Spleen (tissue), 11 donors: ENCODE measurements at regions not wholly inside any gene's neighbourhood (a gene's known extent, or its start where the extent isn't known, plus 50 kb on each side); places are given as distances from the start of the nearest gene placed in this dataset.

Experiments used
- DNase-seq: peaks from one replicate; pipeline ENCODE4 v3.0.0-alpha.2; 2020
- H3K27ac ChIP-seq, 8 donors: fragments of 200-600 bp; sonication (generic) in 7 of 8; 1 replicate in 4 of 8; 2 replicates in 4 of 8; pipeline versions ENCODE4 v1.5.0 to v1.8.0; 2016 to 2021; ENCODE audit warnings: inconsistent platforms in 4 of 8, mild to moderate bottlenecking in 4 of 8, moderate library complexity in 1 of 8
- H3K27me3 ChIP-seq, 7 donors: fragments of 200-600 bp; sonication (generic) in 6 of 7; replicated peaks in 1 of 7; 1 replicate in 4 of 7; 2 replicates in 3 of 7; pipeline versions ENCODE4 v1.5.0 to v1.8.0; 2016 to 2021; ENCODE audit warnings: inconsistent platforms in 3 of 7, mild to moderate bottlenecking in 1 of 7
- H3K36me3 ChIP-seq, 6 donors: fragments of 200-600 bp; sonication (generic) in 5 of 6; 1 replicate in 4 of 6; 2 replicates in 2 of 6; pipeline versions ENCODE4 v1.5.0 to v1.8.0; 2016 to 2021; ENCODE audit warnings: inconsistent platforms in 2 of 6
- H3K4me1 ChIP-seq, 6 donors: fragments of 200-600 bp; sonication (generic) in 5 of 6; 1 replicate in 3 of 6; 2 replicates in 3 of 6; pipeline versions ENCODE4 v1.5.0 to v1.8.0; 2016 to 2021; ENCODE audit warnings: inconsistent platforms in 3 of 6
- H3K4me3 ChIP-seq, 8 donors: fragments of 200-600 bp; sonication (generic) in 7 of 8; 1 replicate in 4 of 8; 2 replicates in 4 of 8; pipeline versions ENCODE4 v1.5.0 to v1.8.0; 2016 to 2021; ENCODE audit warnings: inconsistent platforms in 4 of 8, mild to moderate bottlenecking in 4 of 8, moderate library complexity in 2 of 8
- H3K9me3 ChIP-seq, 8 donors: fragments of 200-600 bp; sonication (generic) in 7 of 8; 1 replicate in 4 of 8; 2 replicates in 4 of 8; pipeline versions ENCODE4 v1.5.0 to v1.8.0; 2016 to 2021; ENCODE audit warnings: inconsistent platforms in 4 of 8
- CTCF ChIP-seq, 11 experiments: fragments of 200-600 bp in 7 of 11; fragments of 450-650 bp in 4 of 11; sonication (generic) in 4 of 11; IDR thresholded peaks in 8 of 11; conservative IDR thresholded peaks in 3 of 11; 1 replicate in 7 of 11; 2 replicates in 4 of 11; pipeline versions ENCODE4 v1.4.0 to v1.8.0; 2016 to 2021; ENCODE audit warnings: antibody characterized with exemption in 11 of 11, inconsistent platforms in 4 of 11, mild to moderate bottlenecking in 1 of 11
- POLR2A ChIP-seq, 3 donors: fragments of 450-650 bp; IDR thresholded peaks; one replicate each; pipeline ENCODE4 v1.5.1; 2017; ENCODE audit warnings: antibody characterized with exemption in 3 of 3, mild to moderate bottlenecking in 1 of 3
- POLR2AphosphoS5 ChIP-seq, 3 donors: sonication (generic); formaldehyde crosslinking; IDR thresholded peaks; one replicate each; pipeline ENCODE4 v1.5.1; 2017; ENCODE audit warnings: antibody characterized with exemption in 3 of 3
- whole genome bisulfite sequencing, 5 donors: extraction: QIAGEN DNeasy Blood & Tissue Kit in 3 of 5; methylation state at CpG; one replicate each; pipeline versions ENCODE4 v1.1.5 to v1.1.7; 2013 to 2018; 5-methylcytosine and 5-hydroxymethylcytosine counted together
- intact Hi-C: fragments of 100-400 bp; cut with DNase I; formaldehyde crosslinking; loops from one replicate; pipeline ENCODE4 v1.15.0; 2023; ENCODE audit warnings: low total_unique reads
- donor health status: healthy with polysubstance abuse.
- donor health status: DM: no; HTN: no; CAD: no; lungs with moderate emphysema.
- donor health status: DM: no; HTN: no; CAD: no.
- donor health status: Bipolar disorder and iron deficiency.
- donor health status: healthy.
- donor health status: DM: no; HTN: no; CAD: no.
- donor health status: DM: yes; HTN: yes; CAD: no.

GRCh38 chr2:22883054-22883453 is 501.9 kb upstream of the KLHL29 start:
- TF ChIP-seq POLR2A (IDR thresholded peaks at IDR 0.05) (no peak), POLR2AphosphoS5 (IDR thresholded peaks at IDR 0.05) (no peak), CTCF (IDR thresholded peaks at IDR 0.05 in 8 of 11, conservative IDR thresholded peaks at IDR 0.05 in 3 of 11) (no peak)
- Histone ChIP-seq H3K36me3 (no peaks in the 10 kb centered on the region), H3K27ac (no peak overlapping the region), H3K4me3 (no peak overlapping the region), H3K9me3 (no peaks in the 10 kb centered on the region), H3K4me1 (no peaks in the 10 kb centered on the region), H3K27me3 (no peaks in the 10 kb centered on the region)
- intact Hi-C loops: no loop called here
- no peak for DNase-seq
- WGBS, 5 donors: 64 to 72% (median 65%) methylated on average over 5 of the region's 5 CpGs

- intact Hi-C loops: no loop called here
- 50 to 66% (median 54%) methylated on average over 1 of the region's 1 CpG for WGBS, 5 donors
These were observed 499.7 kb upstream of the KLHL29 start for GRCh38 chr2:22885245-22885644.

GRCh38 chr2:22887426-22887825 is 497.6 kb upstream of the KLHL29 start:
- Histone ChIP-seq H3K36me3 (no peaks in the 10 kb centered on the region), H3K27ac (no peak overlapping the region), H3K27me3 (no peaks in the 10 kb centered on the region), H3K9me3 (no peaks in the 10 kb centered on the region), H3K4me1 (no peaks in the 10 kb centered on the region), H3K4me3 (no peak overlapping the region)
- intact Hi-C loops: no loop called here
- DNase-seq: no peak
- TF ChIP-seq POLR2AphosphoS5 (IDR thresholded peaks at IDR 0.05): no peak
- 67 to 83% (median 79%) methylated on average over 4 of the region's 4 CpGs for WGBS, 5 donors

More at GRCh38 chr2:22885245-22885644, 499.7 kb upstream of the KLHL29 start:
- Histone ChIP-seq H3K4me3 (no peak overlapping the region), H3K27me3 (no peaks in the 10 kb centered on the region), H3K9me3 (no peaks in the 10 kb centered on the region), H3K27ac (no peak overlapping the region), H3K36me3 (no peaks in the 10 kb centered on the region), H3K4me1 (no peaks in the 10 kb centered on the region)
- no peak for DNase-seq
- TF ChIP-seq CTCF (IDR thresholded peaks at IDR 0.05 in 8 of 11, conservative IDR thresholded peaks at IDR 0.05 in 3 of 11) (no peak), POLR2AphosphoS5 (IDR thresholded peaks at IDR 0.05) (no peak), POLR2A (IDR thresholded peaks at IDR 0.05) (no peak)

GRCh38 chr2:22887845-22888244 is 497.1 kb upstream of the KLHL29 start:
- 76 to 83% (median 80%) methylated on average over 8 of the region's 8 CpGs for WGBS, 5 donors
- Histone ChIP-seq H3K36me3 (no peaks in the 10 kb centered on the region), H3K9me3 (no peaks in the 10 kb centered on the region), H3K4me1 (no peaks in the 10 kb centered on the region), H3K27ac (no peak overlapping the region), H3K27me3 (no peaks in the 10 kb centered on the region), H3K4me3 (no peak overlapping the region)
- no peak for DNase-seq
- intact Hi-C loops: no loop called here
- no peak for TF ChIP-seq CTCF (IDR thresholded peaks at IDR 0.05 in 8 of 11, conservative IDR thresholded peaks at IDR 0.05 in 3 of 11)
- TF ChIP-seq POLR2A (IDR thresholded peaks at IDR 0.05): no peak
- no peak for TF ChIP-seq POLR2AphosphoS5 (IDR thresholded peaks at IDR 0.05)

GRCh38 chr2:22890132-22890531 is 494.8 kb upstream of the KLHL29 start:
- no peak overlapping the region for H3K27ac ChIP-seq
- H3K4me3 ChIP-seq: no peak overlapping the region
- no peak for DNase-seq
- 91 to 98% (median 94%) methylated on average over 5 of the region's 5 CpGs for WGBS, 5 donors
- TF ChIP-seq CTCF (IDR thresholded peaks at IDR 0.05 in 8 of 11, conservative IDR thresholded peaks at IDR 0.05 in 3 of 11) (no peak), POLR2AphosphoS5 (IDR thresholded peaks at IDR 0.05) (no peak), POLR2A (IDR thresholded peaks at IDR 0.05) (no peak)
- H3K9me3 ChIP-seq: no peaks in the 10 kb centered on the region
- intact Hi-C loops: no loop called here
- H3K36me3 ChIP-seq: no peaks in the 10 kb centered on the region
- no peaks in the 10 kb centered on the region for H3K4me1 ChIP-seq
- H3K27me3 ChIP-seq: no peaks in the 10 kb centered on the region
